Liver (tissue), 2 donors: ENCODE measurements at regions not wholly inside any gene's neighbourhood (a gene's known extent, or its start where the extent isn't known, plus 50 kb on each side); places are given as distances from the start of the nearest gene placed in this dataset.

Source experiments
- CTCF ChIP-seq: fragments of 150-350 bp; IDR thresholded peaks from 2 replicates; pipeline ENCODE4 v1.5.1; 2017; ENCODE audit warnings: improper control_type of control experiment, low read depth, low read length; ENCODE audit not compliant: missing input control
- FOXA1 ChIP-seq: IDR thresholded peaks from 2 replicates; pipeline ENCODE4 v1.6.1; 2016; ENCODE audit warnings: antibody characterized with exemption
- donor health status: healthy.

- no peak for TF ChIP-seq CTCF
- TF ChIP-seq FOXA1, result no peak
Observed at GRCh38 chr10:33749067-33749735, 414.7 kb upstream of the NRP1 start.
